Common myeloid progenitor, CD34-positive (primary cell): ENCODE measurements at regions not wholly inside any gene's neighbourhood (a gene's known extent, or its start where the extent isn't known, plus 50 kb on each side); places are given as distances from the start of the nearest gene placed in this dataset.

Experiments used
- CTCF ChIA-PET: fragments of 350-600 bp; sonication (Branson Sonifier 250); formaldehyde crosslinking; loops from one replicate; lab custom pipeline; 2021; ENCODE audit warnings: antibody characterized with exemption; lab: Charles Lee
- POLR2A ChIA-PET: fragments of 350-600 bp; sonication (Branson Sonifier 250); formaldehyde crosslinking; loops from one replicate; lab custom pipeline; 2021; ENCODE audit warnings: antibody characterized with exemption; lab: Charles Lee
- DNase-seq, 3 donors: peaks; one replicate each; pipeline versions ENCODE4 v3.0.0 to v3.0.0-alpha.2; 2013
- H3K27ac ChIP-seq, 2 experiments: 1 replicate in 1 of 2; 2 replicates in 1 of 2; pipeline ENCODE4 v1.7.0; 2013; ENCODE audit warnings: inconsistent platforms in 2 of 2, low read length in 2 of 2, mild to moderate bottlenecking in 2 of 2, low read depth in 1 of 2, moderate library complexity in 1 of 2; ENCODE audit not compliant: severe bottlenecking in 2 of 2, insufficient read depth in 1 of 2, poor library complexity in 1 of 2
- H3K27me3 ChIP-seq, 5 experiments: replicated peaks in 2 of 5; 1 replicate in 3 of 5; 2 replicates in 2 of 5; pipeline versions ENCODE4 v1.6.1 to v1.7.0; 2013; ENCODE audit warnings: low read length in 4 of 5, mild to moderate bottlenecking in 2 of 5, moderate library complexity in 2 of 5, inconsistent platforms in 1 of 5; ENCODE audit not compliant: insufficient read depth in 5 of 5, control insufficient read depth in 4 of 5
- H3K36me3 ChIP-seq, 4 experiments: 1 replicate in 2 of 4; 2 replicates in 2 of 4; pipeline versions ENCODE4 v1.6.1 to v1.7.0; 2013; ENCODE audit warnings: low read length in 3 of 4, control low read depth in 1 of 4, mild to moderate bottlenecking in 1 of 4; ENCODE audit not compliant: control insufficient read depth in 4 of 4, insufficient read depth in 4 of 4
- H3K4me1 ChIP-seq, 4 experiments: 1 replicate in 3 of 4; 2 replicates in 1 of 4; pipeline versions ENCODE4 v1.6.1 to v1.7.1; 2013; ENCODE audit warnings: low read length in 3 of 4, mild to moderate bottlenecking in 3 of 4, control low read depth in 1 of 4, inconsistent platforms in 1 of 4, moderate library complexity in 1 of 4; ENCODE audit not compliant: control insufficient read depth in 4 of 4, insufficient read depth in 4 of 4; ENCODE audit errors: control extremely low read depth in 1 of 4
- H3K4me3 ChIP-seq, 7 experiments: 1 replicate in 4 of 7; 2 replicates in 3 of 7; pipeline versions ENCODE4 v1.5.1 to v1.7.0; 2013; ENCODE audit warnings: mild to moderate bottlenecking in 7 of 7, low read length in 6 of 7, moderate library complexity in 6 of 7, inconsistent platforms in 2 of 7, low read depth in 2 of 7, control low read depth in 1 of 7; ENCODE audit not compliant: insufficient read depth in 4 of 7, control insufficient read depth in 1 of 7; ENCODE audit errors: extremely low read depth in 1 of 7
- H3K9me3 ChIP-seq, 5 experiments: 1 replicate in 4 of 5; 2 replicates in 1 of 5; pipeline versions ENCODE4 v1.6.1 to v1.7.1; 2013; ENCODE audit warnings: low read length in 4 of 5, mild to moderate bottlenecking in 2 of 5, inconsistent platforms in 1 of 5, low read depth in 1 of 5, moderate library complexity in 1 of 5; ENCODE audit not compliant: control insufficient read depth in 4 of 5, insufficient read depth in 2 of 5; ENCODE audit errors: control extremely low read depth in 1 of 5
- WGBS: methylation state at CpG from one replicate; pipeline ENCODE4 v1.1.5; 2013; ENCODE audit not compliant: insufficient coverage; 5-methylcytosine and 5-hydroxymethylcytosine counted together

DNA sequence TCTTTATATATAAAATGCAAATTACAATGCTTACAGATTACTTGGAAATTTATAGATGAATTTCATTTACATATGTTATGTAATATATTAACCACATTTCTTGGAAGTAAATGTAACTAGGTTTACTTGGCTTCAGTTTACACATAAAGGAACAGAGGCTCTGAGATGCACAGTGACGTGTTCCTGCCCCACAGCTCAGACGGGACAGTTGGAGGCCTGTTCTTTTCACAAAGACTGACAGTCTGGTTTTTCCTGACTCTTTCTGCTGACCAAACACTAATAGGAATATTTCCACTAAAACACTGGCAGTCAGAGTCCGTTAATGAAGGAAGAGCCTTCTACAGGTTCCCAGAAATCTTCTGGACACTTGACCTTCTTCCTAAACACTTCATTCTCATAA, 336.1 kb downstream of the MFSD1 start:
- H3K36me3 ChIP-seq = no peaks in the 10 kb centered on the region
- H3K9me3 ChIP-seq = no peaks in the 10 kb centered on the region
- 88% methylated on average over 2 of the region's 3 CpGs for WGBS
- no peaks in the 10 kb centered on the region for H3K27me3 ChIP-seq
- CTCF ChIA-PET = no interaction called here
- H3K4me3 ChIP-seq = no peak overlapping the region
- POLR2A ChIA-PET = no interaction called here
- H3K4me1 ChIP-seq = no peaks in the 10 kb centered on the region
- DNase-seq = no peak
- no peak overlapping the region for H3K27ac ChIP-seq

DNA sequence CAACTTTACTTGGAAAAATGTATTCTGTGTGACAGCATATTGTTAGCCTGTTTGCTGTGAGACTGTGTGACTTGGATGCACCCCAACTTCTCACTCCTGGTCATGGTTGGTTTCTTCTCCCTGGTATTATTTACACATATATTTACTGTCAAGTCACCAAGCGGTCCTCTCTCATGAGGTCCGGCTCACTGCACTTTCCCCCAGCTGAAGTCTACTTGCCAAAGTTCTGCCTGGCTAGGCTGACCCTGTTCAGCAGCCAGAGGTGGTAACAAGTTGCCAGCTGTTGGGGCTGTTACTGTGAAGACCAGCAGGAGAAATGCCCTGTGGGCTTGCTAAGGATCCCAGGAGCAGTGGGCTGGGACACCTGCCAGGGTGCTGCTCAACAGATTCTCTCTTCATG, 337.5 kb downstream of the MFSD1 start:
- DNase-seq = no peak
- CTCF ChIA-PET = no interaction called here
- Histone ChIP-seq H3K27me3 (no peaks in the 10 kb centered on the region), H3K4me3 (no peak overlapping the region), H3K4me1 (no peaks in the 10 kb centered on the region), H3K36me3 (no peaks in the 10 kb centered on the region), H3K9me3 (no peaks in the 10 kb centered on the region), H3K27ac (no peak overlapping the region)
- POLR2A ChIA-PET = no interaction called here
- WGBS = 96% methylated on average over 2 of the region's 2 CpGs

DNA sequence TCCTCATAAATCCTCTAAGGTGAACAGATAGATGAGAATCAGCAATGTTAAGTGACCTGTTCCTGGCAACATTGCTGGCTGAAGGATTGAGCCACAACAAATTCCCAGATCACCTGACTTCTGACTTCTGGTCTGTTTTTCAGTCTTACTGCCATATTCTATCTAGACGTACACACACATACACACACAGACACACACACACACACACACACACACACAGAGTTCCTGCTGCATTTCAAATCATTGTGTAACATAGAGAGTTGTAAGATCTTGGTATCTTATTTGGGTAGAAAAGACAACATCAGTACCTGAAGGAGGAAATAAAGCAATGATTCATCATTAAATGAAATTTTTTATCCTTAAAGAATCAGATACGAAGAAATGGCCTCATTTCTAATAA, 342.6 kb downstream of the MFSD1 start:
- Histone ChIP-seq H3K36me3 (no peaks in the 10 kb centered on the region), H3K4me3 (no peak overlapping the region), H3K27ac (no peak overlapping the region), H3K9me3 (no peaks in the 10 kb centered on the region), H3K27me3 (peaks cover 0 to 2% (median 0%) of the 10 kb centered on the region in 5 experiments), H3K4me1 (no peaks in the 10 kb centered on the region)
- no peak for DNase-seq
- CTCF ChIA-PET = no interaction called here
- 92% methylated on average over 1 of the region's 2 CpGs for WGBS
- POLR2A ChIA-PET = no interaction called here

DNA sequence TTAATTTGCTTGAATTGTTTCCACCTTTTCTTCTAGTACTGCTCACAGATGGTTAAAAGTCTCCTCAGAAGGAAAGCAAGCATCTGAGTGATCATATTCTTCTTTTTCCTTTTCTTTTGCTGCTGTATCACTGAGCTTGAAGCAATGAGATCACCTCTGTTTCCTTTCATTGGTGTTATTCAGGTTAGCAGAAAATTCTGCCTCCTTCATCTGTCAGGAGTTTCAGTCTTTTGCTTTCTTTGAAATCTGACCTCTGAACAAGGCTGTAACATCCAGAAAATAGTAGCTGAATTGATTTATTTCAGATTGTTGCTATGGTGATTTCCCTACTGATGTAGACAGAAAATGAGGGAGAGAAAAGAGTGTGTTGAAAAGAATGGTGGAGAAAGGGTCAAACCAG, 343.0 kb downstream of the MFSD1 start:
- CTCF ChIA-PET = no interaction called here
- POLR2A ChIA-PET = no interaction called here
- Histone ChIP-seq H3K27ac (no peak overlapping the region), H3K4me3 (no peak overlapping the region), H3K36me3 (no peaks in the 10 kb centered on the region), H3K9me3 (no peaks in the 10 kb centered on the region), H3K4me1 (no peaks in the 10 kb centered on the region), H3K27me3 (peaks cover 0 to 2% (median 0%) of the 10 kb centered on the region in 5 experiments)
- DNase-seq = no peak

DNA sequence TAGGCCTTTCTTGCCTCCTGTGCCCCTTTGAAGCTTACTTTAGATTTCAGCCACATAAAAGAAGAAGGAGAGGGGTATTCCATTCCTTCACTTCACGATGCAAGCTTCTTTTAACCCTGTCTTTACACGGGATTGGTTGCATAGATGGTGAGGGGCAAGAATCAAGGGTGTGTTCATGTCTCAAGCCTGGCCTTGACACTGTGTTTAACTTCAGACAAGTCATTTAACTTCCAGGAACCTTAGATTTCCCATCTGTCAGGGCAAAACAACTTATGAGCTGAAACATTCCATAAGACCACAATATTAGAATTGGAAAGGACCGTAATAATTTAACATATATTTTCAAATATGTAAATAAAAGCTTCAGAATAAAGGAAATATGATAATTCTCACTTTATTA, 344.5 kb downstream of the MFSD1 start:
- no peak for DNase-seq
- CTCF ChIA-PET = no interaction called here
- Histone ChIP-seq H3K4me1 (no peaks in the 10 kb centered on the region), H3K27ac (no peak overlapping the region), H3K36me3 (no peaks in the 10 kb centered on the region), H3K4me3 (no peak overlapping the region), H3K9me3 (no peaks in the 10 kb centered on the region), H3K27me3 (peaks cover 0 to 2% (median 0%) of the 10 kb centered on the region in 5 experiments)
- 100% methylated on average over 1 of the region's 3 CpGs for WGBS
- POLR2A ChIA-PET = no interaction called here

DNA sequence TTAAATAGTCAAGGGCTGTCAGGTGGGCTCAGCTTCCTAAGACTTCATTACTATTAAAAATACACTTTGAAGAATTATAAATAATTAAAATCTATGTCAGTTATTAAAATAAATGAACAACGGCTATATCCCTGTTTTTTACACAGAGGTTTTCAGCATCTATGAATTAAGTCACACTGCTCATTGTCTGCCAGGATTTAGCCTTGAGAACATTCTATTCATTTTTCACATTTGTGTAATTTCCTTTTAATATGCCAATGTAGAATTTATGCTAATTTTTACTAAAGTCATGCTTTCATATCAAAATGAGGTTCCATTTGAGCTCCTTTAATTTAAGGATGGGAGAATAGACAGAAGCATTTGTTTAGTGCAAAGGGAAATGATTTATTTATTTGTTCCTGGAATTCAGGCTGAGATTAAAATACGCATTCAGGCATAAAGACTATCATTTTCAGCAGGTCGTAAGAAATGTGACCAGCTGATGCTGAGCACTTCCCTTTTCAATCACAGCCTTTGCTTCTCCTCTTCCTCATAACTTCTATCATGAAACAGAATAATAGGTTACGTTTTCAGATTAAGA, 345.1 kb downstream of the MFSD1 start:
- no peaks in the 10 kb centered on the region for H3K4me1 ChIP-seq
- no peak overlapping the region for H3K27ac ChIP-seq
- ChIA-PET CTCF (no interaction called here), POLR2A (no interaction called here)
- WGBS = no CpG with 5 or more reads among the region's 4 CpGs
- no peak for DNase-seq
- H3K4me3 ChIP-seq = no peak overlapping the region
- H3K36me3 ChIP-seq = no peaks in the 10 kb centered on the region
- peaks cover 0 to 2% (median 0%) of the 10 kb centered on the region in 5 experiments for H3K27me3 ChIP-seq
- no peaks in the 10 kb centered on the region for H3K9me3 ChIP-seq

DNA sequence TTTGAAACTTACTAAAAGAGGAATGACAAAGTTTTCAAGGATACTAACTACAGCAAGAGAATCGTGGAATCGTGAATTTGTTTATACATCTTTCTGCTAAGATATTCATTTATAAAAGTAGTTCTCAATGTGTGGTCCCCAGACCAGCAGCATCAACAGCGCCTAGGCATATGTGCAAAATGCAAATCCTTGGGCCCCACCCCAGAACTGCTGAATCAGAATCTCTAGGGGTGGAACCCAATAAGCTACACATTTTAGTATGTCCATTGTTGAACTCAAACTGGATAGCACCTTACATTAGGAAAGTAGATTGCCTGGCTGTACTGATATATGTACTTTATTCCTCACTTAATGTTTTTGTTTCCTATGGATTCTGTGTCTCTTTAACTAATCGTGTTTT, 346.0 kb downstream of the MFSD1 start:
- DNase-seq = no peak
- ChIA-PET POLR2A (no interaction called here), CTCF (no interaction called here)
- Histone ChIP-seq H3K27ac (no peak overlapping the region), H3K27me3 (peaks cover 0 to 2% (median 0%) of the 10 kb centered on the region in 5 experiments), H3K9me3 (no peaks in the 10 kb centered on the region), H3K36me3 (no peaks in the 10 kb centered on the region), H3K4me3 (no peak overlapping the region), H3K4me1 (no peaks in the 10 kb centered on the region)
- 90% methylated on average over 2 of the region's 4 CpGs for WGBS
